Mammary epithelial cell (primary cell): ENCODE measurements at regions not wholly inside any gene's neighbourhood (a gene's known extent, or its start where the extent isn't known, plus 50 kb on each side); places are given as distances from the start of the nearest gene placed in this dataset.

Experiments
- EZH2 ChIP-seq: IDR thresholded peaks from 2 replicates; pipeline ENCODE4 v1.6.1; 2012; ENCODE audit warnings: low read length, inconsistent platforms, borderline replicate concordance
- TF ChIP-seq, protein P1 (sequence below), 2 donors: IDR thresholded peaks in 1 of 2; conservative IDR thresholded peaks in 1 of 2; 2 replicates each; pipeline ENCODE4 v1.5.1; 2011 to 2012; ENCODE audit warnings: inconsistent platforms in 2 of 2, low read length in 2 of 2, mild to moderate bottlenecking in 2 of 2, control low read depth in 1 of 2, low read depth in 1 of 2; ENCODE audit not compliant: insufficient read depth in 1 of 2; ENCODE audit errors: extremely low read depth in 1 of 2

DNA sequence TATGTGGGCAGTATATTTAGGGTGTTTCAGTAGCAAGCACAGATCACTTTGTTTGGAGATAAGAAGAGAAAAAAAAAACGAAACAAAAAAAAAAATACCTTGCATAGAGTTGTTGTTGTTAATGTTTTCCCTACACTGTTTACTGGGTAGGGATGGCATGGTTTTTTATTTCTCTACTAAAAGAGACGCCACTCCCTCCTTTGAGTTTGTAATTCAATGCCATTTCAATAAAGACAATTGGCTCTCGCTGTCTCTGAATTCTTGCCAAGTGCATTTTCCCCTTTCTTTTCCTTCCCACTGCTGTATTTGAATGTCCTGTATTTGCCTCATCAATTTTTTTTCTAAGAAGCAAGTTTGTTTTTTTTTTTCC lies 213.9 kb upstream of the UBASH3B start:
- TF ChIP-seq, protein P1, sequence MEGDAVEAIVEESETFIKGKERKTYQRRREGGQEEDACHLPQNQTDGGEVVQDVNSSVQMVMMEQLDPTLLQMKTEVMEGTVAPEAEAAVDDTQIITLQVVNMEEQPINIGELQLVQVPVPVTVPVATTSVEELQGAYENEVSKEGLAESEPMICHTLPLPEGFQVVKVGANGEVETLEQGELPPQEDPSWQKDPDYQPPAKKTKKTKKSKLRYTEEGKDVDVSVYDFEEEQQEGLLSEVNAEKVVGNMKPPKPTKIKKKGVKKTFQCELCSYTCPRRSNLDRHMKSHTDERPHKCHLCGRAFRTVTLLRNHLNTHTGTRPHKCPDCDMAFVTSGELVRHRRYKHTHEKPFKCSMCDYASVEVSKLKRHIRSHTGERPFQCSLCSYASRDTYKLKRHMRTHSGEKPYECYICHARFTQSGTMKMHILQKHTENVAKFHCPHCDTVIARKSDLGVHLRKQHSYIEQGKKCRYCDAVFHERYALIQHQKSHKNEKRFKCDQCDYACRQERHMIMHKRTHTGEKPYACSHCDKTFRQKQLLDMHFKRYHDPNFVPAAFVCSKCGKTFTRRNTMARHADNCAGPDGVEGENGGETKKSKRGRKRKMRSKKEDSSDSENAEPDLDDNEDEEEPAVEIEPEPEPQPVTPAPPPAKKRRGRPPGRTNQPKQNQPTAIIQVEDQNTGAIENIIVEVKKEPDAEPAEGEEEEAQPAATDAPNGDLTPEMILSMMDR (conservative IDR thresholded peaks at IDR 0.05 in 1 of 2, IDR thresholded peaks at IDR 0.05 in 1 of 2; ENCODE audit: extremely low read depth in 1 of 2, insufficient read depth in 1 of 2, low read depth in 1 of 2, low read length in 2 of 2): no peak
- no peak for TF ChIP-seq EZH2
